ENCODE measurements at regions not wholly inside any gene's neighbourhood (a gene's known extent, or its start where the extent isn't known, plus 50 kb on each side); places are given as distances from the start of the nearest gene placed in this dataset.
A peak's percentile ranks its signal among the peaks of the same experiment; 100 is the strongest.

- no peak overlapping the region for H3K27ac ChIP-seq
- H3K4me3 ChIP-seq (ENCODE audit: low read depth, low read length): no peak overlapping the region
- in situ Hi-C loops (cut with HindIII; ENCODE audit: low pct_ligation_motif_present, low sequenced_read_pairs): no loop called here
- DNase-seq: no peak
- no peak for TF ChIP-seq CTCF (IDR thresholded peaks at IDR 0.05; ENCODE audit: low read depth, low read length, missing control alignments)
- no peaks in the 10 kb centered on the region for H3K36me3 ChIP-seq (replicated peaks)
- no peaks in the 10 kb centered on the region for H3K27me3 ChIP-seq (replicated peaks)
Measured at GRCh38 chr6:44731485-44732095, 344.1 kb downstream of the CDC5L start.

- Histone ChIP-seq H3K4me3 (ENCODE audit: low read depth, low read length) (no peak overlapping the region), H3K27me3 (replicated peaks) (no peaks in the 10 kb centered on the region), H3K27ac (no peak overlapping the region), H3K36me3 (replicated peaks) (no peaks in the 10 kb centered on the region)
- in situ Hi-C loops (cut with HindIII; ENCODE audit: low pct_ligation_motif_present, low sequenced_read_pairs): no loop called here
- TF ChIP-seq CTCF (IDR thresholded peaks at IDR 0.05; ENCODE audit: low read depth, low read length, missing control alignments): no peak
- DNase-seq: no peak
Measured at GRCh38 chr6:44732243-44732642, 344.7 kb downstream of the CDC5L start.

- no peak overlapping the region for H3K27ac ChIP-seq
- no peak for DNase-seq
- no peak for TF ChIP-seq CTCF (IDR thresholded peaks at IDR 0.05; ENCODE audit: low read depth, low read length, missing control alignments)
- H3K27me3 ChIP-seq (replicated peaks): no peaks in the 10 kb centered on the region
- H3K36me3 ChIP-seq (replicated peaks): no peaks in the 10 kb centered on the region
- in situ Hi-C loops (cut with HindIII; ENCODE audit: low pct_ligation_motif_present, low sequenced_read_pairs): no loop called here
- no peak overlapping the region for H3K4me3 ChIP-seq (ENCODE audit: low read depth, low read length)
Measured at GRCh38 chr6:44733126-44733525, 345.6 kb downstream of the CDC5L start.

- no peak for DNase-seq
- in situ Hi-C loops (cut with HindIII; ENCODE audit: low pct_ligation_motif_present, low sequenced_read_pairs): no loop called here
- H3K4me3 ChIP-seq (ENCODE audit: low read depth, low read length): no peak overlapping the region
- no peak for TF ChIP-seq CTCF (IDR thresholded peaks at IDR 0.05; ENCODE audit: low read depth, low read length, missing control alignments)
- H3K36me3 ChIP-seq (replicated peaks): no peaks in the 10 kb centered on the region
- H3K27ac ChIP-seq: no peak overlapping the region
- no peaks in the 10 kb centered on the region for H3K27me3 ChIP-seq (replicated peaks)
Measured at GRCh38 chr6:44733868-44734267, 346.4 kb downstream of the CDC5L start.

- Histone ChIP-seq H3K36me3 (replicated peaks) (no peaks in the 10 kb centered on the region), H3K27ac (no peak overlapping the region), H3K4me3 (ENCODE audit: low read depth, low read length) (no peak overlapping the region), H3K27me3 (replicated peaks) (no peaks in the 10 kb centered on the region)
- TF ChIP-seq CTCF (IDR thresholded peaks at IDR 0.05; ENCODE audit: low read depth, low read length, missing control alignments): no peak
- in situ Hi-C loops (cut with HindIII; ENCODE audit: low pct_ligation_motif_present, low sequenced_read_pairs): no loop called here
- no peak for DNase-seq
Measured at GRCh38 chr6:44734886-44735629, 347.6 kb downstream of the CDC5L start.

GRCh38 chr6:44735630-44735963, 348.1 kb downstream of the CDC5L start:
- no peak overlapping the region for H3K4me3 ChIP-seq (ENCODE audit: low read depth, low read length)
- no peaks in the 10 kb centered on the region for H3K36me3 ChIP-seq (replicated peaks)
- peak; percentile 16 for DNase-seq
- in situ Hi-C loops (cut with HindIII; ENCODE audit: low pct_ligation_motif_present, low sequenced_read_pairs): no loop called here
- TF ChIP-seq CTCF (IDR thresholded peaks at IDR 0.05; ENCODE audit: low read depth, low read length, missing control alignments): no peak
- H3K27me3 ChIP-seq (replicated peaks): no peaks in the 10 kb centered on the region
- H3K27ac ChIP-seq: no peak overlapping the region
